Liver (tissue), 7 donors: ENCODE measurements at regions not wholly inside any gene's neighbourhood (a gene's known extent, or its start where the extent isn't known, plus 50 kb on each side); places are given as distances from the start of the nearest gene placed in this dataset.
"Not testable (repeated sequence)": the region's sequence is repeated elsewhere in the genome, so short reads cannot be mapped to it uniquely, and the experiment has no call there.

ENCODE experiments used
- DNase-seq: peaks from one replicate; pipeline ENCODE4 v3.0.0-alpha.2; 2017; ENCODE audit warnings: low spot score
- H3K27ac ChIP-seq, 2 donors: one replicate each; pipeline ENCODE4 v1.7.0; 2013; ENCODE audit warnings: inconsistent platforms in 2 of 2, low read length in 2 of 2, control low read depth in 1 of 2, low read depth in 1 of 2, mild to moderate bottlenecking in 1 of 2
- H3K27me3 ChIP-seq, 4 donors: one replicate each; pipeline versions ENCODE4 v1.6.1 to v1.7.0; 2013; ENCODE audit warnings: low read length in 3 of 4, inconsistent platforms in 1 of 4, mild to moderate bottlenecking in 1 of 4, moderate library complexity in 1 of 4; ENCODE audit not compliant: control insufficient read depth in 4 of 4, insufficient read depth in 4 of 4
- H3K36me3 ChIP-seq, 4 donors: one replicate each; pipeline versions ENCODE4 v1.6.1 to v1.7.0; 2013; ENCODE audit warnings: low read length in 3 of 4, mild to moderate bottlenecking in 3 of 4, low read depth in 1 of 4, moderate library complexity in 1 of 4; ENCODE audit not compliant: control insufficient read depth in 4 of 4, insufficient read depth in 3 of 4
- H3K4me1 ChIP-seq, 4 donors: one replicate each; pipeline versions ENCODE4 v1.6.1 to v1.7.0; 2013; ENCODE audit warnings: low read length in 3 of 4, mild to moderate bottlenecking in 3 of 4, moderate library complexity in 1 of 4; ENCODE audit not compliant: control insufficient read depth in 4 of 4, insufficient read depth in 4 of 4
- H3K4me3 ChIP-seq, 3 donors: one replicate each; pipeline versions ENCODE4 v1.6.1 to v1.7.0; 2013; ENCODE audit warnings: low read length in 3 of 3, control low read depth in 1 of 3, low read depth in 1 of 3, mild to moderate bottlenecking in 1 of 3
- H3K9ac ChIP-seq, 2 donors: one replicate each; pipeline ENCODE4 v1.7.0; 2013; ENCODE audit warnings: low read length in 2 of 2, mild to moderate bottlenecking in 2 of 2, moderate library complexity in 2 of 2, control low read depth in 1 of 2, low read depth in 1 of 2
- H3K9me3 ChIP-seq, 4 donors: one replicate each; pipeline versions ENCODE4 v1.6.1 to v1.7.0; 2013; ENCODE audit warnings: low read length in 3 of 4; ENCODE audit not compliant: control insufficient read depth in 4 of 4
- FOXA1 ChIP-seq: IDR thresholded peaks from 2 replicates; pipeline ENCODE4 v1.6.1; 2016; ENCODE audit warnings: antibody characterized with exemption
- GABPA ChIP-seq, 2 donors: IDR thresholded peaks in 1 of 2; conservative IDR thresholded peaks in 1 of 2; 2 replicates each; pipeline ENCODE4 v1.6.1; 2016; ENCODE audit warnings: antibody characterized with exemption in 2 of 2, mild to moderate bottlenecking in 1 of 2, moderate library complexity in 1 of 2
- HNF4A ChIP-seq, 2 donors: conservative IDR thresholded peaks; 2 replicates each; pipeline ENCODE4 v1.6.1; 2016; ENCODE audit warnings: antibody characterized with exemption in 2 of 2, mild to moderate bottlenecking in 2 of 2
- HNF4G ChIP-seq: IDR thresholded peaks from 2 replicates; pipeline ENCODE4 v1.6.1; 2016; ENCODE audit warnings: antibody characterized with exemption
- JUND ChIP-seq, 2 donors: IDR thresholded peaks; 2 replicates each; pipeline ENCODE4 v1.6.1; 2016; ENCODE audit warnings: antibody characterized with exemption in 2 of 2
- NR2F2 ChIP-seq: IDR thresholded peaks from 2 replicates; pipeline ENCODE4 v1.6.1; 2016; ENCODE audit warnings: antibody characterized with exemption
- RXRA ChIP-seq, 2 donors: IDR thresholded peaks; 2 replicates each; pipeline ENCODE4 v1.6.1; 2017 to 2018; ENCODE audit warnings: antibody characterized with exemption in 2 of 2, mild to moderate bottlenecking in 1 of 2
- TAF1 ChIP-seq: conservative IDR thresholded peaks from 2 replicates; pipeline ENCODE4 v1.6.1; 2016; ENCODE audit warnings: antibody characterized with exemption, mild to moderate bottlenecking
- YY1 ChIP-seq: IDR thresholded peaks from 2 replicates; pipeline ENCODE4 v1.6.1; 2016; ENCODE audit warnings: antibody characterized with exemption, mild to moderate bottlenecking
- WGBS: extraction: QIAGEN DNeasy Blood & Tissue Kit; methylation state at CpG from one replicate; pipeline ENCODE4 v1.1.7; 2013; 5-methylcytosine and 5-hydroxymethylcytosine counted together
- TF ChIP-seq, protein P1 (sequence below): IDR thresholded peaks from 2 replicates; pipeline ENCODE4 v1.6.1; 2016; ENCODE audit warnings: antibody characterized with exemption, mild to moderate bottlenecking
- TF ChIP-seq, protein P2 (sequence below): IDR thresholded peaks from 2 replicates; pipeline ENCODE4 v1.6.1; 2016; ENCODE audit warnings: antibody characterized with exemption
- TF ChIP-seq, protein P3 (sequence below): IDR thresholded peaks from 2 replicates; pipeline ENCODE4 v1.6.1; 2016; ENCODE audit warnings: antibody characterized with exemption
- TF ChIP-seq, protein P4 (sequence below): IDR thresholded peaks from 2 replicates; pipeline ENCODE4 v1.6.1; 2016; ENCODE audit warnings: antibody characterized with exemption
- donor health status: healthy.
- donor health status: healthy.
- donor health status: healthy.
- donor health status: healthy.

DNA sequence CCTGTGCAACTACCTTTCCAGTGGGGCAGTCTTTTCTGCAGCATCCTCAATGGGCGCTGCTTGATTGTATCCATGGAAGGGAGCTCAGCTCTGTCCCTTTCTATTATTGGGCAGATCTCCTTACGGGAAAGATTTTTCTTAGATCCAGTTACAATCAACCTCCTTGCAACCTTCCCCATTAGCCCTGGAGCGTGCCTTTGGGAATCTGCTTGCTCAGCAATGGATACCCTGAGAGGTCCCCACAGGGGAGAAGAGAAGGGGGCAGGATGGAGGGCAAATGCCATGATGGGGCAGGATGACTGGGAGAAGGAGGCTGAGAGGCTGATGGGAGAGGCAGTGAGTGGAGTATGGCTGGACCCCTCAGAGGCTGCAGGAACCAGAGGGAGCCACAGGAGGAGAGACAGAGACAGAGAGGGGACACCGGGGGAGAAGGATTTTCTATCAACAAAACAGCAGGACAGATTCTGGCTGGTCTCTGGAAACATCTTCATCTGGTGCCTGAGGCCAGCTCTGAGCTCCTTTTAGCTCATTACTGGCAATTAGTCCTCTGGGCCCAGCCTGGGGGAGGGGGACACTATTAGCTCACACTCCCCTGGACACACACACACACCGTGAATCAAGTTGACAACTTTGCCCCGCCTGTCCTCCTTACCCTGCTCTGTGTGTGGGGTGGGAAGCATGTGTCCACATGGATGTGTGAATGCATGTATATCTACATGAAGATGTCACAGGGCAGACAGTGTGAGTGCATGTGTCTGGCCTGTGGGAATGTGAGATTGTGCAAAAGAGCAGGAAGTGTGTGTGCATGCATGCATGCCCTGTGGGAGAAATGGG lies 80.8 kb upstream of the PAX2 start:
- Histone ChIP-seq H3K4me3 (no peak overlapping the region), H3K27ac (no peak overlapping the region), H3K4me1 (no peaks in the 10 kb centered on the region), H3K9ac (no peak overlapping the region), H3K9me3 (no peaks in the 10 kb centered on the region), H3K27me3 (peaks cover 4 to 17% (median 10%) of the 10 kb centered on the region in 4 donors), H3K36me3 (no peaks in the 10 kb centered on the region)
- 63% methylated on average over 6 of the region's 6 CpGs for WGBS
- TF ChIP-seq HNF4G = no peak
- TF ChIP-seq, protein P1, sequence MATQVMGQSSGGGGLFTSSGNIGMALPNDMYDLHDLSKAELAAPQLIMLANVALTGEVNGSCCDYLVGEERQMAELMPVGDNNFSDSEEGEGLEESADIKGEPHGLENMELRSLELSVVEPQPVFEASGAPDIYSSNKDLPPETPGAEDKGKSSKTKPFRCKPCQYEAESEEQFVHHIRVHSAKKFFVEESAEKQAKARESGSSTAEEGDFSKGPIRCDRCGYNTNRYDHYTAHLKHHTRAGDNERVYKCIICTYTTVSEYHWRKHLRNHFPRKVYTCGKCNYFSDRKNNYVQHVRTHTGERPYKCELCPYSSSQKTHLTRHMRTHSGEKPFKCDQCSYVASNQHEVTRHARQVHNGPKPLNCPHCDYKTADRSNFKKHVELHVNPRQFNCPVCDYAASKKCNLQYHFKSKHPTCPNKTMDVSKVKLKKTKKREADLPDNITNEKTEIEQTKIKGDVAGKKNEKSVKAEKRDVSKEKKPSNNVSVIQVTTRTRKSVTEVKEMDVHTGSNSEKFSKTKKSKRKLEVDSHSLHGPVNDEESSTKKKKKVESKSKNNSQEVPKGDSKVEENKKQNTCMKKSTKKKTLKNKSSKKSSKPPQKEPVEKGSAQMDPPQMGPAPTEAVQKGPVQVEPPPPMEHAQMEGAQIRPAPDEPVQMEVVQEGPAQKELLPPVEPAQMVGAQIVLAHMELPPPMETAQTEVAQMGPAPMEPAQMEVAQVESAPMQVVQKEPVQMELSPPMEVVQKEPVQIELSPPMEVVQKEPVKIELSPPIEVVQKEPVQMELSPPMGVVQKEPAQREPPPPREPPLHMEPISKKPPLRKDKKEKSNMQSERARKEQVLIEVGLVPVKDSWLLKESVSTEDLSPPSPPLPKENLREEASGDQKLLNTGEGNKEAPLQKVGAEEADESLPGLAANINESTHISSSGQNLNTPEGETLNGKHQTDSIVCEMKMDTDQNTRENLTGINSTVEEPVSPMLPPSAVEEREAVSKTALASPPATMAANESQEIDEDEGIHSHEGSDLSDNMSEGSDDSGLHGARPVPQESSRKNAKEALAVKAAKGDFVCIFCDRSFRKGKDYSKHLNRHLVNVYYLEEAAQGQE = no peak
- no peak for TF ChIP-seq TAF1
- TF ChIP-seq NR2F2 = no peak
- no peak for TF ChIP-seq FOXA1
- TF ChIP-seq, protein P2, sequence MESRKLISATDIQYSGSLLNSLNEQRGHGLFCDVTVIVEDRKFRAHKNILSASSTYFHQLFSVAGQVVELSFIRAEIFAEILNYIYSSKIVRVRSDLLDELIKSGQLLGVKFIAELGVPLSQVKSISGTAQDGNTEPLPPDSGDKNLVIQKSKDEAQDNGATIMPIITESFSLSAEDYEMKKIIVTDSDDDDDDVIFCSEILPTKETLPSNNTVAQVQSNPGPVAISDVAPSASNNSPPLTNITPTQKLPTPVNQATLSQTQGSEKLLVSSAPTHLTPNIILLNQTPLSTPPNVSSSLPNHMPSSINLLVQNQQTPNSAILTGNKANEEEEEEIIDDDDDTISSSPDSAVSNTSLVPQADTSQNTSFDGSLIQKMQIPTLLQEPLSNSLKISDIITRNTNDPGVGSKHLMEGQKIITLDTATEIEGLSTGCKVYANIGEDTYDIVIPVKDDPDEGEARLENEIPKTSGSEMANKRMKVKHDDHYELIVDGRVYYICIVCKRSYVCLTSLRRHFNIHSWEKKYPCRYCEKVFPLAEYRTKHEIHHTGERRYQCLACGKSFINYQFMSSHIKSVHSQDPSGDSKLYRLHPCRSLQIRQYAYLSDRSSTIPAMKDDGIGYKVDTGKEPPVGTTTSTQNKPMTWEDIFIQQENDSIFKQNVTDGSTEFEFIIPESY = no peak
- TF ChIP-seq, protein P3, sequence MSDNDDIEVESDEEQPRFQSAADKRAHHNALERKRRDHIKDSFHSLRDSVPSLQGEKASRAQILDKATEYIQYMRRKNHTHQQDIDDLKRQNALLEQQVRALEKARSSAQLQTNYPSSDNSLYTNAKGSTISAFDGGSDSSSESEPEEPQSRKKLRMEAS = no peak
- DNase-seq = no peak

DNA sequence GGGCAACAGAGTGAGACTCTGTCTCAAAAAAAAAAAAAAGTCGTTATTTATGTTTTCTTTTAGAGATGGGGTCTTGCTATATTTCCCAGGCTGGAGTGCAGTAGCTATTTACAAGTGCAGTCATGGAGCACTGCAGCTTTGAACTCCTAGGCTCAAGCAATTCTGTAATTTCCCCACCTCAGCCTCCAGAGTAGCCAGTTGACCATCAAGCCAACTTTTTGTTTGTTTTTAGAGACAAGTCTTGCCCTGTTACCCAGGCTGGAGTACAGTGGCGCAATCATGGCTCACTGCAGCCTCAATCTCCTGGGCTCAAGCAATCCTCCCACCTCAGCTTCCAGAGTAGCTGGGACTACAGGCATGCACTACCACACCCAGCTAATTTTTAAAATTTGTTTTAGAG lies 78.7 kb upstream of the PAX2 start:
- WGBS = 54% methylated on average over 2 of the region's 2 CpGs
- H3K36me3 ChIP-seq, H3K27ac ChIP-seq, H3K4me3 ChIP-seq, H3K9ac ChIP-seq, DNase-seq, H3K4me1 ChIP-seq, H3K9me3 ChIP-seq: not testable (repeated sequence)
- peaks cover 7 to 16% (median 10%) of the 10 kb centered on the region in 4 donors for H3K27me3 ChIP-seq
- TF ChIP-seq HNF4A (conservative IDR thresholded peaks at IDR 0.05) (peak; percentile 37 to 44), RXRA (IDR thresholded peaks at IDR 0.05) (peak in 1 of 2 donors; percentile 8)

DNA sequence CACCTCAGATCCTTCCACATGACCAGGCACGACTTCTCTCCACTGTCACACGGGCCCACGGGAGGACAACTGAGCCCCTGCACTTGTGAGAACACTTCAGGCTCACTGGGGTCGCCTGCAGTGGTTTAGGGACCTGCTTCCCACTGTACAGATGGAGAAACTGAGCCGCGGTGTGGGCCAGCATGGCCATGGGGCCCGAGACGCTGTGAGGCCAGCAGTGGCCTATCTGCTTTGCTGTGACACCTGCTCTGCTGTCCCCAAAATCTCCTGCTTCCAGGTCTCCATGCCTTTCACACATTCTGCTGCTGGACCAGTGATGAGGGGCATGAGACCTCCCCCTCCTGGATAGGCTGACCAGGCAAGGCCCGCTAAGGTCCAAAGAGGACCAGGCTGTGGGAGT lies 75.8 kb upstream of the PAX2 start:
- Histone ChIP-seq H3K9ac (no peak overlapping the region), H3K27ac (no peak overlapping the region), H3K4me3 (no peak overlapping the region), H3K4me1 (peaks cover 0 to 4% (median 2%) of the 10 kb centered on the region in 4 donors), H3K9me3 (no peaks in the 10 kb centered on the region), H3K36me3 (no peaks in the 10 kb centered on the region), H3K27me3 (peaks cover 7 to 16% (median 13%) of the 10 kb centered on the region in 4 donors)
- WGBS = 62% methylated on average over 9 of the region's 9 CpGs
- no peak for DNase-seq
- TF ChIP-seq, protein P3 = no peak
- no peak for TF ChIP-seq FOXA1
- TF ChIP-seq YY1 = no peak
- no peak for TF ChIP-seq HNF4A (conservative IDR thresholded peaks at IDR 0.05)
- no peak for TF ChIP-seq HNF4G
- TF ChIP-seq, protein P2 = no peak
- TF ChIP-seq GABPA (IDR thresholded peaks at IDR 0.05 in 1 of 2, conservative IDR thresholded peaks at IDR 0.05 in 1 of 2) = no peak
- no peak for TF ChIP-seq TAF1
- TF ChIP-seq, protein P4, sequence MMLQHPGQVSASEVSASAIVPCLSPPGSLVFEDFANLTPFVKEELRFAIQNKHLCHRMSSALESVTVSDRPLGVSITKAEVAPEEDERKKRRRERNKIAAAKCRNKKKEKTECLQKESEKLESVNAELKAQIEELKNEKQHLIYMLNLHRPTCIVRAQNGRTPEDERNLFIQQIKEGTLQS = no peak
- TF ChIP-seq, protein P1 = no peak
- no peak for TF ChIP-seq JUND (IDR thresholded peaks at IDR 0.05)
